Sigmoid colon (tissue), 4 donors: ENCODE measurements at regions not wholly inside any gene's neighbourhood (a gene's known extent, or its start where the extent isn't known, plus 50 kb on each side); places are given as distances from the start of the nearest gene placed in this dataset.

Experiments
- CTCF ChIP-seq, 4 experiments: fragments of 450-650 bp in 3 of 4; fragments of 200-600 bp in 1 of 4; IDR thresholded peaks; one replicate each; pipeline ENCODE4 v1.5.1; 2016 to 2019; ENCODE audit warnings: antibody characterized with exemption in 4 of 4, mild to moderate bottlenecking in 3 of 4, moderate library complexity in 2 of 4
- POLR2AphosphoS5 ChIP-seq, 4 donors: sonication (generic); formaldehyde crosslinking; IDR thresholded peaks; one replicate each; pipeline ENCODE4 v1.6.1; 2017; ENCODE audit warnings: antibody characterized with exemption in 4 of 4

GRCh38 chr12:107461222-107461975, 224.2 kb upstream of the PWP1 start:
- no peak for TF ChIP-seq POLR2AphosphoS5 (IDR thresholded peaks at IDR 0.05)
- TF ChIP-seq CTCF (IDR thresholded peaks at IDR 0.05), result no peak
